ENCODE measurements at regions not wholly inside any gene's neighbourhood (a gene's known extent, or its start where the extent isn't known, plus 50 kb on each side); places are given as distances from the start of the nearest gene placed in this dataset.

DNA sequence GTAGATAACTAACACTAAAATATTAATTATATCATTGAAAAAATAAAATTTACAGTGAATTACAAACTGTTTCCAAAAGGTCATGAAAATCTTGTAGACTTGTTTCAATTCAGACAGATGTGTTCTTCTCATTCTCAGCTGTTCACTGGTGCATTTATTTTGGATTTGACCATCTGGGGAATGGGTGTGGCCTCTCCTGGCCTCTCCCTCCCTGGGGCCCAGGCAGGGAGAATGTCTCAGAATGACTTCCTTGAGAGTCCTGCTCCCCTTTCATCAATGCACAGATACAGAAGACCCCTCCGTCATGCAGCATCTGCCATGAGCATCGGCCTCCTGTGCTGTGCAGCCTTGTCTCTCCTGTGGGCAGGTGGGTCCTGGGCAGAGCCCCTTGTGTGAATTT is 192.8 kb upstream of the PRSS58 start:
- TF ChIP-seq, protein P1, sequence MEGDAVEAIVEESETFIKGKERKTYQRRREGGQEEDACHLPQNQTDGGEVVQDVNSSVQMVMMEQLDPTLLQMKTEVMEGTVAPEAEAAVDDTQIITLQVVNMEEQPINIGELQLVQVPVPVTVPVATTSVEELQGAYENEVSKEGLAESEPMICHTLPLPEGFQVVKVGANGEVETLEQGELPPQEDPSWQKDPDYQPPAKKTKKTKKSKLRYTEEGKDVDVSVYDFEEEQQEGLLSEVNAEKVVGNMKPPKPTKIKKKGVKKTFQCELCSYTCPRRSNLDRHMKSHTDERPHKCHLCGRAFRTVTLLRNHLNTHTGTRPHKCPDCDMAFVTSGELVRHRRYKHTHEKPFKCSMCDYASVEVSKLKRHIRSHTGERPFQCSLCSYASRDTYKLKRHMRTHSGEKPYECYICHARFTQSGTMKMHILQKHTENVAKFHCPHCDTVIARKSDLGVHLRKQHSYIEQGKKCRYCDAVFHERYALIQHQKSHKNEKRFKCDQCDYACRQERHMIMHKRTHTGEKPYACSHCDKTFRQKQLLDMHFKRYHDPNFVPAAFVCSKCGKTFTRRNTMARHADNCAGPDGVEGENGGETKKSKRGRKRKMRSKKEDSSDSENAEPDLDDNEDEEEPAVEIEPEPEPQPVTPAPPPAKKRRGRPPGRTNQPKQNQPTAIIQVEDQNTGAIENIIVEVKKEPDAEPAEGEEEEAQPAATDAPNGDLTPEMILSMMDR (IDR thresholded peaks at IDR 0.05) = no peak
- no peak for TF ChIP-seq POLR2A (IDR thresholded peaks at IDR 0.05)
- no peak for TF ChIP-seq POLR2AphosphoS5 (IDR thresholded peaks at IDR 0.05)

Measured in upper lobe of left lung (tissue), 4 donors.